Breast epithelium (tissue), 3 donors: ENCODE measurements at regions not wholly inside any gene's neighbourhood (a gene's known extent, or its start where the extent isn't known, plus 50 kb on each side); places are given as distances from the start of the nearest gene placed in this dataset.

Experiments used
- CTCF ChIP-seq, 3 donors: fragments of 450-650 bp; IDR thresholded peaks; one replicate each; pipeline ENCODE4 v1.5.1; 2016 to 2017; ENCODE audit warnings: antibody characterized with exemption in 3 of 3, mild to moderate bottlenecking in 3 of 3, moderate library complexity in 3 of 3
- POLR2A ChIP-seq: fragments of 450-650 bp; IDR thresholded peaks from one replicate; pipeline ENCODE4 v1.6.1; 2016; ENCODE audit warnings: antibody characterized with exemption, mild to moderate bottlenecking, moderate library complexity
- POLR2AphosphoS5 ChIP-seq, 3 donors: sonication (generic); formaldehyde crosslinking; IDR thresholded peaks; one replicate each; pipeline ENCODE4 v1.6.1; 2017; ENCODE audit warnings: antibody characterized with exemption in 3 of 3

- TF ChIP-seq CTCF (IDR thresholded peaks at IDR 0.05) (no peak), POLR2A (no peak), POLR2AphosphoS5 (IDR thresholded peaks at IDR 0.05) (no peak)
Measured at GRCh38 chr3:135623558-135623957, 342.0 kb upstream of the PPP2R3A start.
